ENCODE measurements at regions not wholly inside any gene's neighbourhood (a gene's known extent, or its start where the extent isn't known, plus 50 kb on each side); places are given as distances from the start of the nearest gene placed in this dataset.

- TF ChIP-seq TEAD4 (IDR thresholded peaks at IDR 0.05) (no peak), EGR1 (IDR thresholded peaks at IDR 0.05) (no peak), EP300 (IDR thresholded peaks at IDR 0.05; ENCODE audit: borderline replicate concordance) (no peak), ZBTB7A (IDR thresholded peaks at IDR 0.05; ENCODE audit: low read depth) (no peak), TAF1 (IDR thresholded peaks at IDR 0.05; ENCODE audit: low read depth) (no peak), RAD21 (IDR thresholded peaks at IDR 0.05; ENCODE audit: low read depth) (no peak), USF1 (IDR thresholded peaks at IDR 0.05) (no peak), NFIC (IDR thresholded peaks at IDR 0.05) (no peak), CREB1 (IDR thresholded peaks at IDR 0.05; ENCODE audit: low read depth) (no peak), REST (IDR thresholded peaks at IDR 0.05; ENCODE audit: low read depth) (no peak), MAX (IDR thresholded peaks at IDR 0.05) (no peak), TCF12 (IDR thresholded peaks at IDR 0.05; ENCODE audit: low read depth) (no peak), YY1 (IDR thresholded peaks at IDR 0.05; ENCODE audit: low read depth) (no peak), FOXM1 (IDR thresholded peaks at IDR 0.05; ENCODE audit: borderline replicate concordance, low read depth) (no peak), CEBPB (IDR thresholded peaks at IDR 0.05) (no peak)
These were observed 1774.6 kb upstream of the PCDH20 start for GRCh38 chr13:63190219-63190618.

- no peak for TF ChIP-seq MAX (IDR thresholded peaks at IDR 0.05)
- TF ChIP-seq TEAD4 (IDR thresholded peaks at IDR 0.05), result no peak
- TF ChIP-seq FOXM1 (IDR thresholded peaks at IDR 0.05; ENCODE audit: borderline replicate concordance, low read depth), result no peak
- no peak for TF ChIP-seq CREB1 (IDR thresholded peaks at IDR 0.05; ENCODE audit: low read depth)
- no peak for TF ChIP-seq REST (IDR thresholded peaks at IDR 0.05; ENCODE audit: low read depth)
These were observed 1774.1 kb upstream of the PCDH20 start for GRCh38 chr13:63189712-63190111.

- TF ChIP-seq TEAD4 (IDR thresholded peaks at IDR 0.05), result peak; percentile 68
- TF ChIP-seq REST (IDR thresholded peaks at IDR 0.05; ENCODE audit: low read depth), result no peak
These were observed 1769.0 kb upstream of the PCDH20 start for GRCh38 chr13:63184693-63185092.

- no peak for TF ChIP-seq USF1 (IDR thresholded peaks at IDR 0.05)
- no peak for TF ChIP-seq CREB1 (IDR thresholded peaks at IDR 0.05; ENCODE audit: low read depth)
- TF ChIP-seq YY1 (IDR thresholded peaks at IDR 0.05; ENCODE audit: low read depth), result no peak
- no peak for TF ChIP-seq RAD21 (IDR thresholded peaks at IDR 0.05; ENCODE audit: low read depth)
- TF ChIP-seq ZBTB7A (IDR thresholded peaks at IDR 0.05; ENCODE audit: low read depth), result no peak
- no peak for TF ChIP-seq TAF1 (IDR thresholded peaks at IDR 0.05; ENCODE audit: low read depth)
- TF ChIP-seq MAX (IDR thresholded peaks at IDR 0.05), result no peak
- TF ChIP-seq TCF12 (IDR thresholded peaks at IDR 0.05; ENCODE audit: low read depth), result no peak
- TF ChIP-seq CEBPB (IDR thresholded peaks at IDR 0.05), result no peak
- TF ChIP-seq FOXM1 (IDR thresholded peaks at IDR 0.05; ENCODE audit: borderline replicate concordance, low read depth), result no peak
- no peak for TF ChIP-seq EP300 (IDR thresholded peaks at IDR 0.05; ENCODE audit: borderline replicate concordance)
- TF ChIP-seq TEAD4 (IDR thresholded peaks at IDR 0.05), result no peak
- TF ChIP-seq NFIC (IDR thresholded peaks at IDR 0.05), result no peak
- no peak for TF ChIP-seq EGR1 (IDR thresholded peaks at IDR 0.05)
- TF ChIP-seq REST (IDR thresholded peaks at IDR 0.05; ENCODE audit: low read depth), result no peak
These were observed 1759.9 kb upstream of the PCDH20 start for GRCh38 chr13:63175536-63175935.
